NCI-H460 (cell line): ENCODE measurements at regions not wholly inside any gene's neighbourhood (a gene's known extent, or its start where the extent isn't known, plus 50 kb on each side); places are given as distances from the start of the nearest gene placed in this dataset.
A peak's percentile ranks its signal among the peaks of the same experiment; 100 is the strongest.

Experiments
- DNase-seq: peaks from one replicate; pipeline ENCODE4 v3.0.0-alpha.2; 2016; ENCODE audit warnings: low read depth; ENCODE audit errors: extremely low read depth

DNA sequence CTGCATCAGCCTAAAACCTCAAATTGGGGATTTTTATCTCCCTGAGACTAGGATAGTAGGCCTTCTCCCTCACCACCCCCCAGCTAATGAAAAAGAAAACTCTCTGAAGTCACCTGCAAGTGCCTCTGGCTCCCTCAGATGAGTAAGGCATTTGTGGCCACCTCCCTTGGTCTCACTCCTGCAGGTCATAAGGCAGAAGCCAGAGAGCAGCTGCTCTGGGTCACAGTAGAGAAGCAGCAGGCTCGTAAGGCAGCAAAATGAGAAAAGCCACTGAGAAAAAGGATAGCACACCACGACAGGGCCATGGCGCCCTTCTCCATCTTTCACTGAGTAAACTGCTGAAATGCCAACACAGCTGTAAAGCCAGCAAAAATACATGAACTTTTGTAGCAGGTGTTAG lies 296.7 kb upstream of the DPH6 start:
- no peak for DNase-seq

- no peak for DNase-seq
Measured at GRCh38 chr15:35843498-35843897, 297.5 kb upstream of the DPH6 start.

GRCh38 chr15:35850284-35850683 lies 304.3 kb upstream of the DPH6 start:
- no peak for DNase-seq

- DNase-seq, result no peak
Measured at GRCh38 chr15:35851491-35851890, 305.5 kb upstream of the DPH6 start.

GRCh38 chr15:35852818-35853624 lies 307.1 kb upstream of the DPH6 start:
- no peak for DNase-seq

DNA sequence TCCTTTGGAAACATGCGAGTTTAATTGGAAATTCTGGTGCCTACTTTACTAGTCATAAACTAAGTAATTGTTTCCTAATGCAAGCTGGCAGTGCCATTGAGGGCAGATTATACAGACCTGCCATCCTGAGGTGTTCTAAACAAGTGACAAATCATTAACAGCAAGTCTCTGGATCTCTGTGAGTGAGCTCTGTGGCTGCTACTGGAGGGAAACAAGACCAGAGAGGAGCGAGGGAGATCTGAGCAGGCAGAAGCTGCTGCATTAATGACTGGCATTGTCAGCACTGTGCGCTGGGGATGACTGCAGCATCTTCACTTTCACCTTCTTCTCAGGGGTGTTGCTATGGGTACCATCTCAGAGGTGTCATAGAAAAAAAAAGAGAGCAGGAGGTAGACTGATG lies 308.4 kb upstream of the DPH6 start:
- DNase-seq, result no peak

- DNase-seq, result no peak
Measured at GRCh38 chr15:35857567-35858226, 311.7 kb upstream of the DPH6 start.

DNA sequence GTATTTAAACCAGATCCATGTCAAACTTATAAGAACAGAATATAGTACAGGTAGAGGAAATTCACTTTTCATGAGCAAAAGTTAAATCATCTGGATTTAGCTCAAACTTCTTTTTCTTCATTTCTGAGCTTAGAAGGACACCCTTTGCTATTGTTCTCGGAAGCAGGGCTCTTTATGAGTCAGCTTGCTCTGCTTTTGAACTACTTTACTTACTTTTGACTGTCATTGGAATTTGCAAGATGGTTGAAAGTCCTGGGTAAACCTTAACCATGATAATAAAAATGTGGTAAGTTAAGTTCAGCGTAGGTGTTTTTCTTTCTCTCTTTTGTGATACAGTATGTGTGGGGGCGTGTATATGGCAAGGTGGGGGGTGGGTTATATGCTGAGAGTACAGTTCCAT lies 312.7 kb upstream of the DPH6 start:
- DNase-seq, result no peak

- no peak for DNase-seq
Measured at GRCh38 chr15:35863655-35864054, 317.7 kb upstream of the DPH6 start.

GRCh38 chr15:35867356-35867755 lies 321.4 kb upstream of the DPH6 start:
- no peak for DNase-seq

- DNase-seq, result no peak
Measured at GRCh38 chr15:35871282-35871681, 325.3 kb upstream of the DPH6 start.

GRCh38 chr15:35871812-35872211 lies 325.8 kb upstream of the DPH6 start:
- DNase-seq, result no peak

DNA sequence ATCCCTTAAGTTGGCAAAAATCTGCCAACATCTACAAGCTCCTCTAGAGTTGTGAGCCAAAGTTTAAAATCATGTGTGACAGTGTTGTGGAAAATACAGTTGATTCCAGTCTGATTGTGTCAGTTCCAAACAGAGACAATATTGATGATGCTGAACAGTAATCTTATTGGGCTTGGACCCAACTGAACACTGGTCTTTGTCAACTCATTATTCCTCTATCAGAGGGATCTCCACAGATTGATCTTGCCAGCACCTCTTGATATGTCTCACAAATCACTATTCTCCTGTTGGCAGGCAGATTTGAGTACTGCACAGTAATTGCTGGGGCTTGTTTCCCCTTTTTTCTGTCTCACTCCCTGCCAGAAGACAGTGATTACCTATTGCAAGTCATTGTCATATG lies 326.6 kb upstream of the DPH6 start:
- DNase-seq, result no peak

DNA sequence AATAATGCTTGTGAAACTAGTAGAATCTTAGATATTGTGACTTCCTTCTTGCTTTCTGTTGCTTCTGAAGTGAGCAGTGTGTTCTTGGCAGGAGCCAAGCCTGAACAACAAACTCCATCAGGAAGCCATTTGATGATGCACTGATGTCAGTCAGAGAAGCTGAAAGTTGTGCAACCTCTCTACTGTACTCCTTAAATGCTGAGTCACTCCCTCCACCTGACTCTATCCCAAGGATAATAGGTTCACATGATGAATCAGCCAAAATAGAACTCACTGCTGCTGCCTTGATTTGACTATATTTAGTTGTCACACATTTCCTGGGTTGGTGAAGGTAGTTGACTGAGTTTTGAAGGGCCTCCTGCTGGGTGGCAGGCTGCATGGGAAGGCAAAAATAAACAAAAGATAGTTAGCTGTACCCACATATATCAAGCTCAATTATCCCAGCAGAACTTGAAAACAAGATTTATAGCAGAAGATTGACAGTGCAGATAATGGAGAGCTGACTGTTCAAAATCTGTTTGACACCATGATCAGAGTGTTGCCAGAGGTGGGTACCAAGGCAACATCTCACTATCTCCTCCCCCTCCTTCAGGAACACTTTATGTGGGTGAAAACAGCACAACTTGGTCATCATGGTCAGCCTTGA lies 328.4 kb upstream of the DPH6 start:
- DNase-seq, result peak; percentile 66

DNA sequence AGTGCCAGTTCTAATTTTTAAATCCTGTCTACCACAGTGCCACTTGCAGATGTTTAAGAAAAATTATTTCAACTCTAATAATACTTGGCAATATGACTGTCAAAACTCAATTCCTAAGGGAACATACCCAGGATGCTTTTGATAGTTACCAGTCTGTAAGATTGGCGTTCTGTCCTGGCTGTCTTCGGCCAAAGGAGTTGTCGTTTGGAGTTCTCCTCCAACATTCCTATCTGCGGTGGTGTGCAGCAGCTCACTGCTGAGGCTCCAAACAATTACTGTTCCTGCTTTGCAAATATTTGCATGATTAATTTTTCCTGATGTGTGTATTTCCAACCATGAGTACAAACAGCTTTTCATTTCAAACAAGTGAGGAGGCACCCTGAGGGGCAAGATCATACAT lies 330.8 kb upstream of the DPH6 start:
- DNase-seq, result no peak

DNA sequence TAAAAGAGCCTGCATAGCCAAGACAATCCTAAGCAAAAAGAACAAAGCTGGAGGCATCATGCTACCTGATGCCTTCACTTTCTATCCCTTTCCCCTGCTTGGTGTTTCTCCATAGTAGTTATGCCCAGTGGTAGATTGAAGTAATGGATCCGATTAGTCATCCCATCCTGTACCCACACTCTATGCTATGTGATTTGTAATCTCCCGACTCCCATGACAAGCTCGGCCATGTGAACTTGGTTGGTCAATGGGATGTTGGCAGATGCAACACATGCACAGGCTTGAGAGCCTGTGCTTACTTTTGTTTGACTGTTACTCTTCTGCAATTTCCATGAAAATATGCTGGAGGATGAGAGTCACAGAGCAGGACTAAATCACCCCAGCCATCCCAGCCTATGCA lies 334.9 kb upstream of the DPH6 start:
- no peak for DNase-seq

- no peak for DNase-seq
Measured at GRCh38 chr15:35885870-35886269, 339.9 kb upstream of the DPH6 start.

GRCh38 chr15:35886765-35887164 lies 340.8 kb upstream of the DPH6 start:
- no peak for DNase-seq

DNA sequence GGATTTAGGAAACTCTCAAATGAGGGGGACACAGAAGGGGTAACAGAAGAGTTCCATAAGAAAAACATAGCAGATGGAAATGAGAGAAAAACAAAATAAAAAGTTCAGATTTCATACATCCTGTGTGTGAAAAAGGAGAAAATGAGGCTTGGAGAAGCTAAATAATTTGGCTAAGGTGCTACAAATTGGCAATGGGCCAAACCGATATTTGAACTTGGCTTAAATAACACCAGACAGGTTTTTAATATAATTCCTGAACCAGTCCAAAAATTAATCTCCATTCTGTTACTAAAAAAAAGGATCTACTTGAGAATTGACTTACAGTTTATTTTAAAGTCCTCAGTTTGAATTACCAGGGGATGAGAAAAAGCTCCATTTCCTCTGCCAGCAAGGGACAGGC lies 342.9 kb upstream of the DPH6 start:
- no peak for DNase-seq

- DNase-seq, result no peak
Measured at GRCh38 chr15:35907511-35907910, 361.5 kb upstream of the DPH6 start.

- DNase-seq, result no peak
Measured at GRCh38 chr15:35909414-35909813, 363.4 kb upstream of the DPH6 start.

DNA sequence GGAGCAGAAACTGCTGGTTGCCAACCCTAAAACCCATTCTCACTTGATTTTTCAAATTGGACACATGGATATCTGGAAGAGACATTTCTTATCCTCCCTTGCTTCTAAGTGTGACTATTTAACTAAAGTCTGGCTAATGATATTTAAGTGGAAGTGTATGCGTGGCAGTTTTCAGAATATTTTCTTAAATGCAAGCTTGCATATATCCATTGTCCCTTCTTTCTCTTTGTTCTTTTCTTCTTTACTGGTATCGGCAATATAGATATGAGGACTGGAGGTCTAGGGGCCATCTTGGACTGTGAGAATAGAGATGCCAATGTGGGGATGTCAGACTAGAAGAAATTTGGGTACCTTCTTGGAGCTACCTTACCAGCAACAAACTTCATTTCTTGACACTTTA lies 364.3 kb upstream of the DPH6 start:
- no peak for DNase-seq
